Fibroblast of villous mesenchyme (primary cell): ENCODE measurements at regions not wholly inside any gene's neighbourhood (a gene's known extent, or its start where the extent isn't known, plus 50 kb on each side); places are given as distances from the start of the nearest gene placed in this dataset.
A peak's percentile ranks its signal among the peaks of the same experiment; 100 is the strongest.
"Not testable (repeated sequence)": the region's sequence is repeated elsewhere in the genome, so short reads cannot be mapped to it uniquely, and the experiment has no call there.

Experiments used
- DNase-seq: peaks from one replicate; pipeline ENCODE4 v3.0.0-alpha.2; 2010; ENCODE audit warnings: low read depth
- H3K4me3 ChIP-seq: 2 replicates; pipeline ENCODE4 v1.5.1; 2011; ENCODE audit warnings: low read depth, mild to moderate bottlenecking, low read length
- CTCF ChIP-seq: IDR thresholded peaks from 2 replicates; pipeline ENCODE4 v1.5.1; 2012; ENCODE audit warnings: low read depth, mild to moderate bottlenecking, low read length; ENCODE audit not compliant: insufficient read depth

- no peak overlapping the region for H3K4me3 ChIP-seq
- DNase-seq, result no peak
- TF ChIP-seq CTCF, result no peak
These were observed 81.0 kb upstream of the SNX9 start for GRCh38 chr6:157741948-157742556.

- DNase-seq, result no peak
- H3K4me3 ChIP-seq, result no peak overlapping the region
- TF ChIP-seq CTCF, result no peak
These were observed 78.9 kb upstream of the SNX9 start for GRCh38 chr6:157744102-157744601.

- H3K4me3 ChIP-seq, result no peak overlapping the region
- no peak for TF ChIP-seq CTCF
- no peak for DNase-seq
These were observed 76.1 kb upstream of the SNX9 start for GRCh38 chr6:157746897-157747296.

GRCh38 chr6:157747370-157747769, 75.7 kb upstream of the SNX9 start:
- H3K4me3 ChIP-seq, result no peak overlapping the region
- no peak for TF ChIP-seq CTCF
- no peak for DNase-seq

GRCh38 chr6:157748839-157749571, 74.0 kb upstream of the SNX9 start:
- no peak for DNase-seq
- no peak overlapping the region for H3K4me3 ChIP-seq
- TF ChIP-seq CTCF, result no peak

- H3K4me3 ChIP-seq, DNase-seq: not testable (repeated sequence)
These were observed 72.1 kb upstream of the SNX9 start for GRCh38 chr6:157750973-157751372.

DNA sequence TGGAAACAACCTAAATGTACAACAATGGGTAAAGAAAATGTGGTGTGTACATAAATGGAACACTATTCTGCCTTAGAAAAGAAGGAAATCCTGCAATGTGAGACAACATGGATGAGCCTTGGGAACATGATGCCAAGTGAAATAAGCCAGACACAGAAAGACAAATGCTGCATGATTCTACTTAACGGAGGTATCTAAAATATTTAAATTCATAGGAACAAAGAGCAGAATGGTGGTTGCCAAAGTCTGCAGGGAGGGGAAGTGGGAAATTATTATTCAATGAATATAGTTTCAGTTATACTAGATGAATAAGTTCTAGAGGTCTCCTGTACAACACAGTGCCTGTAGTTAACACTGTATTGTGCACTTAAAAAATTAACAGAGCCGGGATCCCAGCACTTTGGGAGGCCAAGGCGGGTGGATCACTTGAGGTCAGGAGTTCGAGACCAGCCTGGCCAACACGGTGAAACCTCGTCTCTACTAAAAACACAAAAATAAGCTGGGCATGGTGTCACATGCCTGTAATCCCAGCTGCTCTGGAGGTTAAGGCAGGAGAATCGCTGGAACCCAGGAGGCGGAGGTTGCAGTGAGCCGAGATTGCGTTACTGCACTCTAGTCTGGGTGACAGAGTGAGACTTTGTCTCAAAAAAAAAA, 71.4 kb upstream of the SNX9 start:
- no peak for TF ChIP-seq CTCF
- no peak overlapping the region for H3K4me3 ChIP-seq
- no peak for DNase-seq

- not testable (repeated sequence) for H3K4me3 ChIP-seq
- peak; percentile 36 for DNase-seq
These were observed 70.2 kb upstream of the SNX9 start for GRCh38 chr6:157752879-157753278.
